Esophagus mucosa (tissue), 1 donor: ENCODE measurements at regions not wholly inside any gene's neighbourhood (a gene's known extent, or its start where the extent isn't known, plus 50 kb on each side); places are given as distances from the start of the nearest gene placed in this dataset.

Experiments
- ATAC-seq: fragments of 200-7000 bp; cut with Tn5 transposase; one replicate; pipeline ENCODE4 v1.9.1; 2020
- donor health status: DM: yes; HTN: yes; CAD: no.

GRCh38 chr11:25988178-25988577 lies 343.8 kb upstream of the ANO3 start:
- no peak for ATAC-seq

GRCh38 chr11:25990406-25990805 lies 341.5 kb upstream of the ANO3 start:
- ATAC-seq, result no peak

GRCh38 chr11:25991476-25991875 lies 340.5 kb upstream of the ANO3 start:
- ATAC-seq, result no peak

GRCh38 chr11:25992294-25992693 lies 339.6 kb upstream of the ANO3 start:
- no peak for ATAC-seq

GRCh38 chr11:25993016-25993415 lies 338.9 kb upstream of the ANO3 start:
- ATAC-seq, result no peak

- ATAC-seq, result no peak
Observed at GRCh38 chr11:26011474-26011873, 320.5 kb upstream of the ANO3 start.

- ATAC-seq, result no peak
Observed at GRCh38 chr11:26014456-26015115, 317.3 kb upstream of the ANO3 start.

- no peak for ATAC-seq
Observed at GRCh38 chr11:26017322-26017860, 314.5 kb upstream of the ANO3 start.

GRCh38 chr11:26017903-26018302 lies 314.0 kb upstream of the ANO3 start:
- no peak for ATAC-seq

- ATAC-seq, result no peak
Observed at GRCh38 chr11:26018336-26018735, 313.6 kb upstream of the ANO3 start.

GRCh38 chr11:26019386-26019785 lies 312.5 kb upstream of the ANO3 start:
- no peak for ATAC-seq

- ATAC-seq, result no peak
Observed at GRCh38 chr11:26021017-26021416, 310.9 kb upstream of the ANO3 start.

- ATAC-seq, result no peak
Observed at GRCh38 chr11:26023057-26023456, 308.9 kb upstream of the ANO3 start.

- no peak for ATAC-seq
Observed at GRCh38 chr11:26025676-26026075, 306.3 kb upstream of the ANO3 start.

- ATAC-seq, result no peak
Observed at GRCh38 chr11:26026078-26026477, 305.9 kb upstream of the ANO3 start.

GRCh38 chr11:26027887-26028286 lies 304.0 kb upstream of the ANO3 start:
- ATAC-seq, result no peak

GRCh38 chr11:26028393-26028911 lies 303.5 kb upstream of the ANO3 start:
- no peak for ATAC-seq

- ATAC-seq, result no peak
Observed at GRCh38 chr11:26030399-26030798, 301.5 kb upstream of the ANO3 start.

- no peak for ATAC-seq
Observed at GRCh38 chr11:26032241-26032640, 299.7 kb upstream of the ANO3 start.

GRCh38 chr11:26035696-26036095 lies 296.2 kb upstream of the ANO3 start:
- ATAC-seq, result no peak

GRCh38 chr11:26037716-26038115 lies 294.2 kb upstream of the ANO3 start:
- no peak for ATAC-seq

GRCh38 chr11:26040339-26040738 lies 291.6 kb upstream of the ANO3 start:
- ATAC-seq, result no peak

GRCh38 chr11:26042113-26042512 lies 289.8 kb upstream of the ANO3 start:
- ATAC-seq, result no peak

- ATAC-seq, result no peak
Observed at GRCh38 chr11:26043665-26044064, 288.3 kb upstream of the ANO3 start.

- ATAC-seq, result no peak
Observed at GRCh38 chr11:26044389-26044788, 287.5 kb upstream of the ANO3 start.
